Left ventricle myocardium inferior (tissue), 1 donor: ENCODE measurements at regions not wholly inside any gene's neighbourhood (a gene's known extent, or its start where the extent isn't known, plus 50 kb on each side); places are given as distances from the start of the nearest gene placed in this dataset.

Experiments used
- DNase-seq: peaks from one replicate; pipeline ENCODE4 v3.0.0-alpha.2; 2020
- H3K27ac ChIP-seq: fragments of 200-600 bp; replicated peaks from 2 replicates; pipeline ENCODE4 v1.8.0; 2021
- H3K27me3 ChIP-seq: fragments of 200-600 bp; 2 replicates; pipeline ENCODE4 v1.8.0; 2021; ENCODE audit warnings: low read depth
- H3K36me3 ChIP-seq: fragments of 200-600 bp; 2 replicates; pipeline ENCODE4 v1.8.0; 2021
- H3K4me1 ChIP-seq: fragments of 200-600 bp; 2 replicates; pipeline ENCODE4 v1.8.0; 2021
- H3K4me3 ChIP-seq: fragments of 200-600 bp; 2 replicates; pipeline ENCODE4 v1.8.0; 2021; ENCODE audit warnings: mild to moderate bottlenecking, moderate library complexity
- H3K9me3 ChIP-seq: fragments of 200-600 bp; replicated peaks from 2 replicates; pipeline ENCODE4 v1.8.0; 2021
- intact Hi-C: fragments of 100-400 bp; cut with micrococcal nuclease; formaldehyde crosslinking; loops from one replicate; pipeline ENCODE4 v1.11.0; 2022
- TF ChIP-seq, protein P1 (sequence below): fragments of 200-600 bp; IDR thresholded peaks from 2 replicates; pipeline ENCODE4 v1.8.0; 2021; ENCODE audit warnings: antibody characterized with exemption, mild to moderate bottlenecking, borderline replicate concordance
- donor health status: DM: no; HTN: yes; CAD: no; lungs with severe emphysema.

DNA sequence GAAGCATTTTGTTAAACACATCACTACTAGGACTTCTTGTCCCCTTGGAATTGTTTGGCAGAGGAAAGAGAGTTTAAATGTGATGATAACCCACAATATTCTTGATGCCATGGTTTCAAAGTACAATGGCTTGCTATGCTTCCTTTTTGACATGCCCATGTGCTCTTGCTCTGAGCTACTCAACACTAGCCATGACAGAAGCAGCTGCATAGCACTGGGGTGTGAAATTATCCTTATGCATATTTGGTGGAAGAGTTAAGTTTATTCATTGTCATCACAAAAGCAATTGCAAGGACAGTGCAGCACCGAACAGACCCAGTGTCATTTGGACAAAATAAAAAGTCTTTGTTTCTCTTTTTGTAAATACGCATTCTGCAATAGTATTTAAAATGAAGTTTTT lies 209.9 kb upstream of the CDH20 start:
- no peak overlapping the region for H3K4me3 ChIP-seq
- H3K4me1 ChIP-seq: no peaks in the 10 kb centered on the region
- H3K36me3 ChIP-seq: no peaks in the 10 kb centered on the region
- intact Hi-C loops: no loop called here
- TF ChIP-seq, protein P1, sequence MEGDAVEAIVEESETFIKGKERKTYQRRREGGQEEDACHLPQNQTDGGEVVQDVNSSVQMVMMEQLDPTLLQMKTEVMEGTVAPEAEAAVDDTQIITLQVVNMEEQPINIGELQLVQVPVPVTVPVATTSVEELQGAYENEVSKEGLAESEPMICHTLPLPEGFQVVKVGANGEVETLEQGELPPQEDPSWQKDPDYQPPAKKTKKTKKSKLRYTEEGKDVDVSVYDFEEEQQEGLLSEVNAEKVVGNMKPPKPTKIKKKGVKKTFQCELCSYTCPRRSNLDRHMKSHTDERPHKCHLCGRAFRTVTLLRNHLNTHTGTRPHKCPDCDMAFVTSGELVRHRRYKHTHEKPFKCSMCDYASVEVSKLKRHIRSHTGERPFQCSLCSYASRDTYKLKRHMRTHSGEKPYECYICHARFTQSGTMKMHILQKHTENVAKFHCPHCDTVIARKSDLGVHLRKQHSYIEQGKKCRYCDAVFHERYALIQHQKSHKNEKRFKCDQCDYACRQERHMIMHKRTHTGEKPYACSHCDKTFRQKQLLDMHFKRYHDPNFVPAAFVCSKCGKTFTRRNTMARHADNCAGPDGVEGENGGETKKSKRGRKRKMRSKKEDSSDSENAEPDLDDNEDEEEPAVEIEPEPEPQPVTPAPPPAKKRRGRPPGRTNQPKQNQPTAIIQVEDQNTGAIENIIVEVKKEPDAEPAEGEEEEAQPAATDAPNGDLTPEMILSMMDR: no peak
- H3K27me3 ChIP-seq: no peaks in the 10 kb centered on the region
- H3K9me3 ChIP-seq: no peaks in the 10 kb centered on the region
- no peak overlapping the region for H3K27ac ChIP-seq
- DNase-seq: no peak

DNA sequence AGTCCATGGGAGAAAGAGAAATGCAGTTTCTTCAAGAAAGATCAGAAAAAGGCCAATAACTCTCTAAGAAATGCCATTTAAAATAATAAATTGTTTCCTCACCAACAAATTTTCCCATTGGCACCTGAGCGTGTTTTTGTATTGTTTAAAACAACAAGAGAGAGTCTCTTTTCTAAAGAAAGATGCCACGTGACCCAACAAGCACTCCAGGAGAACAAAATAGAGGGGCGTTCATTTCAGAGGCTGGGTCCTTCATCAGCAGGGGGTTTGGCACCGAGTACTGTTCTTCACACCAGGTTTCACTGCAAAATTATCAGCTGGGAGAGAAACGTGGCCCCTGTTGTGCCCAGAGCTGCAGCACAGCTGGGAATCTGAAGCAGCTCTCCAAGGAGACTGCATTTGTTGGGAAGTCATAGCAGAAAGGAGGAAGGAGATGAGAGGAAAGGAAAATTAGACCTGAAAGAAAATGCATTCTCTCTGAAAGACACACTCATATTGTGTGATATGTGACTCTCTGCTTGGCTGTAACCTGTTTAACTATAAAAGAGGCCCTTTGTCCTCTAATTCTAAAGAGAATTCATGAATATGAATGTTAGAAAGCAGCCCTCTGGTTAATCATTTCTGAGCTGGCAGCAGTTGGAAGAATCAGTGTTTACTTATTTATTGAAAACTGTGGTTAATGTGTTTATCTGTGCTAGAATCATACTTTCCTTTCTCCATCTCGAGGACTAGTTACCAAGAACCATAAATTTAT lies 205.3 kb upstream of the CDH20 start:
- no peak overlapping the region for H3K4me3 ChIP-seq
- no peaks in the 10 kb centered on the region for H3K9me3 ChIP-seq
- intact Hi-C loops: no loop called here
- TF ChIP-seq, protein P1: no peak
- no peaks in the 10 kb centered on the region for H3K36me3 ChIP-seq
- no peak for DNase-seq
- no peaks in the 10 kb centered on the region for H3K4me1 ChIP-seq
- H3K27ac ChIP-seq: no peak overlapping the region
- no peaks in the 10 kb centered on the region for H3K27me3 ChIP-seq

DNA sequence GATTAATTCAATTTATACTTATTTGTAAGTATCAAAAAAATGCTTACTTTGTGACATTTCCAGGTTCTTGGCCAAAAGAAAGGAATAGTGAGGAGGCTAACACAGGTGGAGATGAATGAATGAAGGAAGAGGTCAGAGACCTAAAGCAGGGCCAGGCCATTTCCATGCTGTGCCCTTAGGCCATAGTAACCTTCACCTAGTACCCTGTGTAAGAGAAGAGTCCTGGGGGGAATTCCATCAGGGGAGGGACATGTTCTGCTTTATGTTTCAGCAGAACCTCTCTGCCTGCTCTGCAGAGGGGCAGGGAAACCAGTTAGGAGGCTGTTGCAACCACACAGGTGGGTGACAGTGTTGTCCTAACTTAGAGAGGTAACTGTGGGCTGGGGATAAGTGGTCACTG lies 204.2 kb upstream of the CDH20 start:
- Histone ChIP-seq H3K27ac (no peak overlapping the region), H3K36me3 (no peaks in the 10 kb centered on the region), H3K9me3 (no peaks in the 10 kb centered on the region), H3K4me3 (no peak overlapping the region), H3K4me1 (no peaks in the 10 kb centered on the region), H3K27me3 (no peaks in the 10 kb centered on the region)
- DNase-seq: no peak
- TF ChIP-seq, protein P1: no peak
- intact Hi-C loops: no loop called here

DNA sequence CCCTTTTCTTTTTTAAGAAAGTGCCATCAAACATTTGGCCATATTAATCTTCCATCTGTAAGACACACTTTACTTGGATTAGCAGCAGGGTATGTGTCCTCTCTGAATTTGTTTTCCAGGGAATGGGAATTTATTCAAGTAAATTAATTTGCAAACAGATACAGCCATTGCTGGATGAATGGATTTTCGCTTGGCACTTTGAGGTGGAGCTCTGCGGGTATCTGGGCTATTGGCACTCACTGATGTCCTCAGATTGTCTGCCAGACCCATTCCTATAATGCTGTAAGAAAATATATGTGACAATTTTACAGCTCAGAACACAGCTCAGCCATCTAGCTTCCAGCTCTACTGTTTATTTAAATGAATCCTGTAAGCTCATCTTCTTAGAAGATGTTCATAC lies 201.2 kb upstream of the CDH20 start:
- intact Hi-C loops: no loop called here
- Histone ChIP-seq H3K4me1 (no peaks in the 10 kb centered on the region), H3K9me3 (no peaks in the 10 kb centered on the region), H3K27me3 (no peaks in the 10 kb centered on the region), H3K36me3 (no peaks in the 10 kb centered on the region), H3K4me3 (no peak overlapping the region), H3K27ac (no peak overlapping the region)
- no peak for DNase-seq
- TF ChIP-seq, protein P1: no peak

DNA sequence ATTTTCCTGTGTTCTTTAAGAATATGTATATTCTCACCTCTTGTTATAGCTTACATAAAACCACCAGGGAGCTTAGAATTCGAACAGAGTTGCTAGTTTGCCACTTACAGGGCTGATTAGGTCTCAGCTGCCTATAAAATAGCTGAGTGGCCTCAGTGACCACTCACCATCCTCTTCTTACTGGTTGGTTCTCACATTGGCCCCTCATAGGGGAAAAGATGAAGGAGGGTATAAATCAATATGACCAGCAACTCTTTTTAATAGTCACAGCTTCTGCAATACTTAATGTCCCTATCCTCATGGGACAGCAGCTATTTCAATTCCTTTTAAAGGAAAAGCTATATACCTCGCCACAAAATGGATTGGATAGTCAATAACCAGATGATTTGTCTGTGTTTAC lies 199.4 kb upstream of the CDH20 start:
- no peak for DNase-seq
- intact Hi-C loops: no loop called here
- Histone ChIP-seq H3K27me3 (no peaks in the 10 kb centered on the region), H3K27ac (no peak overlapping the region), H3K36me3 (no peaks in the 10 kb centered on the region), H3K9me3 (no peaks in the 10 kb centered on the region), H3K4me1 (no peaks in the 10 kb centered on the region), H3K4me3 (no peak overlapping the region)
- TF ChIP-seq, protein P1: no peak
